ENCODE measurements at regions not wholly inside any gene's neighbourhood (a gene's known extent, or its start where the extent isn't known, plus 50 kb on each side); places are given as distances from the start of the nearest gene placed in this dataset.

DNA sequence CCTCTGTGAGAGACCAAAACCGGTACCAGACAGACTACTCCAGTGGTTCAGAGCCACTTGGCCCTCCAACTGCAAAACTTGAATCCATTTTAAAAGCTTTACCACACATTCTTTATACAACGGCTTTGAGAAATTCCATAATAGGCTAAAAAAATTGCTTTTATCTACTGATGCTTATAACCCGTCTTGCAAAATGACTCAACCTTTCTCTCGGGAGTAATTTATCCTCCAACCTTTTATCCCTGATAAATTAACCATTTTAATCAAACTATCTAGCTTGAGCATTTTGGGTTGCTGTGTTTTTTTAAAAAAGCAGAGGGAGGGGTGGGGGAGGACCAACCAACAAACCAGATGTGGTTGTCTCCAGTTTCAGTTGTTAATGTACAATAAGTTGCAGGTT is 275.7 kb upstream of the LRTM1 start:
- POLR2A ChIA-PET = no interaction called here
- Histone ChIP-seq H3K4me3 (no peak overlapping the region), H3K27ac (ENCODE audit: control insufficient read depth, insufficient read depth) (no peak overlapping the region), H3K36me3 (ENCODE audit: control insufficient read depth in 2 of 2, insufficient read depth in 2 of 2, low read length in 1 of 2) (no peaks in the 10 kb centered on the region), H3K4me2 (ENCODE audit: control insufficient read depth, insufficient read depth) (no peak overlapping the region), H3K9ac (ENCODE audit: control insufficient read depth, insufficient read depth, low read length) (no peak overlapping the region), H4K20me1 (ENCODE audit: control insufficient read depth, insufficient read depth) (no peaks in the 10 kb centered on the region; the same call in 1 of the 2 replicates), H3K79me2 (ENCODE audit: control insufficient read depth, insufficient read depth, low read length) (no peaks in the 10 kb centered on the region), H2AFZ (ENCODE audit: control insufficient read depth, low read depth, low read length) (no peak overlapping the region), H3K27me3 (replicated peaks in 1 of 2; ENCODE audit: control insufficient read depth in 2 of 2, insufficient read depth in 2 of 2, low read length in 1 of 2) (no peaks in the 10 kb centered on the region; a peak in 1 of 4 replicates), H3K9me3 (replicated peaks; ENCODE audit: control insufficient read depth, insufficient read depth, low read length) (no peaks in the 10 kb centered on the region), H3K4me1 (ENCODE audit: control insufficient read depth, insufficient read depth, low read length) (no peaks in the 10 kb centered on the region)
- CTCF ChIA-PET = no interaction called here
- RAD21 ChIA-PET (ENCODE audit: unreplicated experiment) = no interaction called here
- FAIRE-seq = no peak
- SMC1A ChIA-PET (ENCODE audit: uncharacterized antibody, unreplicated experiment) = no interaction called here
- TF ChIP-seq CREB1 (IDR thresholded peaks at IDR 0.05; ENCODE audit: low read depth) (no peak), EGR1 (IDR thresholded peaks at IDR 0.05; ENCODE audit: borderline replicate concordance in 1 of 2, low read depth in 2 of 2, low read length in 2 of 2) (no peak)
- TF ChIP-seq, protein P1, sequence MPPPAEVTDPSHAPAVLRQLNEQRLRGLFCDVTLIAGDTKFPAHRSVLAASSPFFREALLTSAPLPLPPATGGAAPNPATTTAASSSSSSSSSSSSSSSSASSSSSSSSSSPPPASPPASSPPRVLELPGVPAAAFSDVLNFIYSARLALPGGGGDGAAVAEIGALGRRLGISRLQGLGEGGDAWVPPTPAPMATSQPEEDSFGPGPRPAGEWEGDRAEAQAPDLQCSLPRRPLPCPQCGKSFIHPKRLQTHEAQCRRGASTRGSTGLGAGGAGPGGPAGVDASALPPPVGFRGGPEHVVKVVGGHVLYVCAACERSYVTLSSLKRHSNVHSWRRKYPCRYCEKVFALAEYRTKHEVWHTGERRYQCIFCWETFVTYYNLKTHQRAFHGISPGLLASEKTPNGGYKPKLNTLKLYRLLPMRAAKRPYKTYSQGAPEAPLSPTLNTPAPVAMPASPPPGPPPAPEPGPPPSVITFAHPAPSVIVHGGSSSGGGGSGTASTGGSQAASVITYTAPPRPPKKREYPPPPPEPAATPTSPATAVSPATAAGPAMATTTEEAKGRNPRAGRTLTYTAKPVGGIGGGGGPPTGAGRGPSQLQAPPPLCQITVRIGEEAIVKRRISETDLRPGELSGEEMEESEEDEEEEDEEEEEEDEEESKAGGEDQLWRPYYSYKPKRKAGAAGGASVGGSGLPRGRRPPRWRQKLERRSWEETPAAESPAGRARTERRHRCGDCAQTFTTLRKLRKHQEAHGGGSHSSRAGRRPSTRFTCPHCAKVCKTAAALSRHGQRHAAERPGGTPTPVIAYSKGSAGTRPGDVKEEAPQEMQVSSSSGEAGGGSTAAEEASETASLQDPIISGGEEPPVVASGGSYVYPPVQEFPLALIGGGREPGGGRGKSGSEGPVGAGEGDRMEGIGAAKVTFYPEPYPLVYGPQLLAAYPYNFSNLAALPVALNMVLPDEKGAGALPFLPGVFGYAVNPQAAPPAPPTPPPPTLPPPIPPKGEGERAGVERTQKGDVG (CRISPR knock-in tag; IDR thresholded peaks at IDR 0.05) = no peak
- in situ Hi-C loops (cut with MboI) = no loop called here
- ATAC-seq = no peak
- intact Hi-C loops (cut with micrococcal nuclease; ENCODE audit: unreplicated experiment) = no loop called here
- DNase-seq (ENCODE audit: low read depth, low spot score) = no peak
- no TSS peak for BruUV-seq (replicated peaks)
- WGBS (ENCODE audit: insufficient coverage, insufficient replicate concordance, low lambda C conversion rate, missing lambda C conversion rate) = 16% methylated on average over 4 of the region's 4 CpGs

DNA sequence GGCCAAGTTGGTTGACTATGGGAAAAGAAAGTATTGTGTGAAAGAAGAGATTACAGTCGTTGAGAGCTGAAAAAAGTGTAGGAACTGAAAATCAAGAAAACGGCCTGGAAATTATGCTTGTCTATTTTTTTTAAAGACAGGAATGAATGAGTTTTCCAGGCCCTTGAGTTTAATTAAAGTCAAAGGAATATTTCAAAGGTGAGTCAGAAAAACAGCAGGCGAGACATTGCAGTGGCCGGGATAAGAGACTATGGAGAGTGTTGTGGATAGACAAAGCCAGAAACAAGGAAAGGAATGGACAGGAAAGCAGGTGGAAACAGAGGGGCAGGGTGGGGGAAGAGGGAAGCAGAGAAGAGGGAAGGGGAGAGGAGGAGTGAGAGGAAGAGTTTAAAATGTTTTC is 275.1 kb upstream of the LRTM1 start:
- Histone ChIP-seq H3K4me3 (no peak overlapping the region), H3K4me2 (ENCODE audit: control insufficient read depth, insufficient read depth) (no peak overlapping the region), H3K79me2 (ENCODE audit: control insufficient read depth, insufficient read depth, low read length) (no peaks in the 10 kb centered on the region), H3K9ac (ENCODE audit: control insufficient read depth, insufficient read depth, low read length) (no peak overlapping the region), H3K9me3 (replicated peaks; ENCODE audit: control insufficient read depth, insufficient read depth, low read length) (no peaks in the 10 kb centered on the region), H4K20me1 (ENCODE audit: control insufficient read depth, insufficient read depth) (no peaks in the 10 kb centered on the region; the same call in 1 of the 2 replicates), H3K27me3 (replicated peaks in 1 of 2; ENCODE audit: control insufficient read depth in 2 of 2, insufficient read depth in 2 of 2, low read length in 1 of 2) (no peaks in the 10 kb centered on the region; a peak in 1 of 4 replicates), H3K27ac (ENCODE audit: control insufficient read depth, insufficient read depth) (no peak overlapping the region), H2AFZ (ENCODE audit: control insufficient read depth, low read depth, low read length) (no peak overlapping the region), H3K4me1 (ENCODE audit: control insufficient read depth, insufficient read depth, low read length) (no peaks in the 10 kb centered on the region), H3K36me3 (ENCODE audit: control insufficient read depth in 2 of 2, insufficient read depth in 2 of 2, low read length in 1 of 2) (no peaks in the 10 kb centered on the region)
- CTCF ChIA-PET = interaction anchor here (1.1 kb wide), 1 partner anchor 519 kb away, joined by 3 read pairs; no protein-coding TSS in a partner anchor
- intact Hi-C loops (cut with micrococcal nuclease; ENCODE audit: unreplicated experiment) (no loop called here), in situ Hi-C loops (cut with MboI) (no loop called here)
- 23% methylated on average over 4 of the region's 4 CpGs for WGBS (ENCODE audit: insufficient coverage, insufficient replicate concordance, low lambda C conversion rate, missing lambda C conversion rate)
- DNase-seq (ENCODE audit: low read depth, low spot score) (no peak), FAIRE-seq (no peak), ATAC-seq (no peak)
- POLR2A ChIA-PET = no interaction called here
- BruUV-seq (replicated peaks) = no TSS peak
- SMC1A ChIA-PET (ENCODE audit: uncharacterized antibody, unreplicated experiment) = no interaction called here
- RAD21 ChIA-PET (ENCODE audit: unreplicated experiment) = no interaction called here
- TF ChIP-seq, protein P2, sequence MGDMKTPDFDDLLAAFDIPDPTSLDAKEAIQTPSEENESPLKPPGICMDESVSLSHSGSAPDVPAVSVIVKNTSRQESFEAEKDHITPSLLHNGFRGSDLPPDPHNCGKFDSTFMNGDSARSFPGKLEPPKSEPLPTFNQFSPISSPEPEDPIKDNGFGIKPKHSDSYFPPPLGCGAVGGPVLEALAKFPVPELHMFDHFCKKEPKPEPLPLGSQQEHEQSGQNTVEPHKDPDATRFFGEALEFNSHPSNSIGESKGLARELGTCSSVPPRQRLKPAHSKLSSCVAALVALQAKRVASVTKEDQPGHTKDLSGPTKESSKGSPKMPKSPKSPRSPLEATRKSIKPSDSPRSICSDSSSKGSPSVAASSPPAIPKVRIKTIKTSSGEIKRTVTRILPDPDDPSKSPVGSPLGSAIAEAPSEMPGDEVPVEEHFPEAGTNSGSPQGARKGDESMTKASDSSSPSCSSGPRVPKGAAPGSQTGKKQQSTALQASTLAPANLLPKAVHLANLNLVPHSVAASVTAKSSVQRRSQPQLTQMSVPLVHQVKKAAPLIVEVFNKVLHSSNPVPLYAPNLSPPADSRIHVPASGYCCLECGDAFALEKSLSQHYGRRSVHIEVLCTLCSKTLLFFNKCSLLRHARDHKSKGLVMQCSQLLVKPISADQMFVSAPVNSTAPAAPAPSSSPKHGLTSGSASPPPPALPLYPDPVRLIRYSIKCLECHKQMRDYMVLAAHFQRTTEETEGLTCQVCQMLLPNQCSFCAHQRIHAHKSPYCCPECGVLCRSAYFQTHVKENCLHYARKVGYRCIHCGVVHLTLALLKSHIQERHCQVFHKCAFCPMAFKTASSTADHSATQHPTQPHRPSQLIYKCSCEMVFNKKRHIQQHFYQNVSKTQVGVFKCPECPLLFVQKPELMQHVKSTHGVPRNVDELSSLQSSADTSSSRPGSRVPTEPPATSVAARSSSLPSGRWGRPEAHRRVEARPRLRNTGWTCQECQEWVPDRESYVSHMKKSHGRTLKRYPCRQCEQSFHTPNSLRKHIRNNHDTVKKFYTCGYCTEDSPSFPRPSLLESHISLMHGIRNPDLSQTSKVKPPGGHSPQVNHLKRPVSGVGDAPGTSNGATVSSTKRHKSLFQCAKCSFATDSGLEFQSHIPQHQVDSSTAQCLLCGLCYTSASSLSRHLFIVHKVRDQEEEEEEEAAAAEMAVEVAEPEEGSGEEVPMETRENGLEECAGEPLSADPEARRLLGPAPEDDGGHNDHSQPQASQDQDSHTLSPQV (IDR thresholded peaks at IDR 0.05) = no peak

Data from GM12878 (cell line).